ENCODE measurements at regions not wholly inside any gene's neighbourhood (a gene's known extent, or its start where the extent isn't known, plus 50 kb on each side); places are given as distances from the start of the nearest gene placed in this dataset.

DNA sequence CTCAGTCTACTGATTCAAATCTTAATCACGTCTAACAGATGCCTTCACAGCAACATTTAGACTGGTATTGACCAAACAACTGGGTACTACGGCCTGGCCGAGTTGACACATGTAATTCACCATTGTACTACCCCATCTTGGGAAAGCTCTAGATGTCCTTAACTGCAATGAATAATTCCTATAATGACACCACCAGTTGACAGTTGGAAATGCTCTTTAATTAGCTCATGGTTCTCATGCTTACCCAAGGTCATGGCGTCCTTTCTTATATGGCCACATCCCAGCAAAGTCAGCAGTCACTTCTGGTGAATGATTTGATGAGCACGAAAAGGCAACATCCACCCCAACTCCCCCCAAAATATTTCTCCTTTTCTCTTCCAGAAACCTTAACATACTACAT lies 150.9 kb downstream of the MYLK4 start:
- TF ChIP-seq, protein P1, sequence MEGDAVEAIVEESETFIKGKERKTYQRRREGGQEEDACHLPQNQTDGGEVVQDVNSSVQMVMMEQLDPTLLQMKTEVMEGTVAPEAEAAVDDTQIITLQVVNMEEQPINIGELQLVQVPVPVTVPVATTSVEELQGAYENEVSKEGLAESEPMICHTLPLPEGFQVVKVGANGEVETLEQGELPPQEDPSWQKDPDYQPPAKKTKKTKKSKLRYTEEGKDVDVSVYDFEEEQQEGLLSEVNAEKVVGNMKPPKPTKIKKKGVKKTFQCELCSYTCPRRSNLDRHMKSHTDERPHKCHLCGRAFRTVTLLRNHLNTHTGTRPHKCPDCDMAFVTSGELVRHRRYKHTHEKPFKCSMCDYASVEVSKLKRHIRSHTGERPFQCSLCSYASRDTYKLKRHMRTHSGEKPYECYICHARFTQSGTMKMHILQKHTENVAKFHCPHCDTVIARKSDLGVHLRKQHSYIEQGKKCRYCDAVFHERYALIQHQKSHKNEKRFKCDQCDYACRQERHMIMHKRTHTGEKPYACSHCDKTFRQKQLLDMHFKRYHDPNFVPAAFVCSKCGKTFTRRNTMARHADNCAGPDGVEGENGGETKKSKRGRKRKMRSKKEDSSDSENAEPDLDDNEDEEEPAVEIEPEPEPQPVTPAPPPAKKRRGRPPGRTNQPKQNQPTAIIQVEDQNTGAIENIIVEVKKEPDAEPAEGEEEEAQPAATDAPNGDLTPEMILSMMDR (IDR thresholded peaks at IDR 0.05; ENCODE audit: low read depth, low read length, poor library complexity, severe bottlenecking), result no peak
- no peak for TF ChIP-seq EZH2phosphoT487 (IDR thresholded peaks at IDR 0.05; ENCODE audit: borderline replicate concordance, low read length)

Data from DOHH2 (cell line).